Activated naive CD8-positive, alpha-beta T cell treated with anti-CD3 and anti-CD28 coated beads, Interleukin-2, amount 10 ng/mL, durations not matched to agents 7 days and 5 days (primary cell): ENCODE measurements at regions not wholly inside any gene's neighbourhood (a gene's known extent, or its start where the extent isn't known, plus 50 kb on each side); places are given as distances from the start of the nearest gene placed in this dataset.

ENCODE experiments used
- ATAC-seq: fragments of 150-1000 bp; cut with Tn5 transposase; one replicate; pipeline ENCODE4 v1.10.0; 2021; ENCODE audit warnings: low read depth, moderate library complexity
- POLR2A ChIA-PET: fragments of 350-600 bp; sonication (Branson Sonifier 250); formaldehyde crosslinking; loops from one replicate; lab custom pipeline; 2021; ENCODE audit warnings: antibody characterized with exemption; lab: Charles Lee
- DNase-seq: peaks from one replicate; pipeline ENCODE4 v3.0.0; 2021
- H3K27ac Mint-ChIP-seq: one replicate; pipeline ENCODE4 v1.8.0; 2022; ENCODE audit warnings: mild to moderate bottlenecking, mixed read lengths
- H3K27me3 Mint-ChIP-seq: one replicate; pipeline ENCODE4 v1.8.0; 2022; ENCODE audit warnings: mild to moderate bottlenecking, moderate library complexity, mixed read lengths
- H3K36me3 Mint-ChIP-seq: one replicate; pipeline ENCODE4 v1.8.0; 2021; ENCODE audit warnings: mild to moderate bottlenecking, mixed read lengths
- H3K4me1 Mint-ChIP-seq: one replicate; pipeline ENCODE4 v1.8.0; 2021; ENCODE audit warnings: mixed read lengths
- H3K4me3 Mint-ChIP-seq: one replicate; pipeline ENCODE4 v1.8.0; 2022; ENCODE audit warnings: mild to moderate bottlenecking, moderate library complexity, mixed read lengths
- H3K9me3 Mint-ChIP-seq: one replicate; pipeline ENCODE4 v1.8.0; 2021; ENCODE audit warnings: mixed read lengths

DNA sequence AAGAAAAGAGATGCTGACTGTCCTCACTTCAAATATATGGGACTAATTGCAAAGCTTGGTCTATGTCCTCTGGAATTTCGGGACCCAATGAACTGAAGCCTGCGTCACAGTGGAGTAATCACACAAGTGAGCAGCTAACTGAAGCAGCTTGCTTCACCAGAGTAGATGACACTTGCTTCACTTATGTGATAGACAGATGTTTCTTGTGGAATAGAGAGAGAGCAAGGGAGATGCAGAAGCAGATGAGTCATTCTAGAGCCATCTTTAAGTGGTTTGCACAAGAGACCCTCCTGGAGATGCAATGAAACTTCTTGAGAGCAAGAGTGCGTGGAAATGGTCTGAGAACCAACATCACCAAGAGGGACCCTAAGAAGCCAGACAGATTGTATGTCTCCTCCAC, 1537.1 kb upstream of the FLRT2 start:
- H3K4me1 Mint-ChIP-seq, result no peaks in the 10 kb centered on the region
- no peaks in the 10 kb centered on the region for H3K27me3 Mint-ChIP-seq
- no peaks in the 10 kb centered on the region for H3K36me3 Mint-ChIP-seq
- H3K27ac Mint-ChIP-seq, result no peak overlapping the region
- H3K9me3 Mint-ChIP-seq, result peaks cover 5% of the 10 kb centered on the region
- POLR2A ChIA-PET, result no interaction called here
- ATAC-seq (no peak), DNase-seq (no peak)
- no peak overlapping the region for H3K4me3 Mint-ChIP-seq

DNA sequence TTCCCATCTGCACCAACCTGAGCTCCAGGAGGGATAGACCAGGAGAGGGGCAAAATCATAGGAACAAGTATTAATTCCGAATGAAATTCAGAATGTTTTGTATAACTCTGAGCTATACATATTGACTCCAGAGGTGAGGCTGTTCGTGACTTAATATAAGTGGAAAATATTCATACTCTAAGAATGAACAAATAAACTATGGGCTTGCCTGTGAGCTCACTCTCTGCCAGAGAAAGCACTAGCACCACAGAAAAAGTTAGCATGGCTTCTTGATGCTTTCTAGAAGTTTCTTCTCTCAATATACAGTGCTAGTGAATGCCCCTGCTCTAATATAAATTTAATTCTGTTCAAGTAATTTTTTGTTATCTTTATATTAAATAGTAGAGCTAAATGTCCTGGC, 1536.4 kb upstream of the FLRT2 start:
- ATAC-seq, result no peak
- H3K4me1 Mint-ChIP-seq, result no peaks in the 10 kb centered on the region
- H3K36me3 Mint-ChIP-seq, result no peaks in the 10 kb centered on the region
- no peak overlapping the region for H3K4me3 Mint-ChIP-seq
- POLR2A ChIA-PET, result no interaction called here
- no peaks in the 10 kb centered on the region for H3K27me3 Mint-ChIP-seq
- H3K9me3 Mint-ChIP-seq, result peaks cover 5% of the 10 kb centered on the region
- no peak for DNase-seq
- no peak overlapping the region for H3K27ac Mint-ChIP-seq

DNA sequence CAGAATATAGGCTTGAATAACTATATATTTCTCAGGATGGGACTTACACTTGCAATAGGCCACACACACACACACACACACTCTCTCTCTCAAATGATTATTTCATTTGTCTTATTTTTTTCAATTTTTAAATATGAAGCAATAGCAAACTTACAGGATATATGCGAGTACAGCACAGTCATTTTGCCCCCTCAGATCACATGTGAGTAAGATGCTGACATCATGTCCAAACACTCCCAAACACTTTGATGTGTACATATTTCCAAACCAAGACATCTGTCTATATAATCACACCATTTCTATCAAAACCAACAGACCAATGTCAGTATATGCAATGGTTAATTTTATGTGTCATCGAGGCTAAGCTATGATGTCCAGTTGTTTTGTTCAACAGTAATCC, 1535.9 kb upstream of the FLRT2 start:
- peaks cover 5% of the 10 kb centered on the region for H3K9me3 Mint-ChIP-seq
- no peak overlapping the region for H3K27ac Mint-ChIP-seq
- POLR2A ChIA-PET, result no interaction called here
- no peaks in the 10 kb centered on the region for H3K27me3 Mint-ChIP-seq
- DNase-seq (no peak), ATAC-seq (no peak)
- H3K4me1 Mint-ChIP-seq, result no peaks in the 10 kb centered on the region
- no peak overlapping the region for H3K4me3 Mint-ChIP-seq
- no peaks in the 10 kb centered on the region for H3K36me3 Mint-ChIP-seq

DNA sequence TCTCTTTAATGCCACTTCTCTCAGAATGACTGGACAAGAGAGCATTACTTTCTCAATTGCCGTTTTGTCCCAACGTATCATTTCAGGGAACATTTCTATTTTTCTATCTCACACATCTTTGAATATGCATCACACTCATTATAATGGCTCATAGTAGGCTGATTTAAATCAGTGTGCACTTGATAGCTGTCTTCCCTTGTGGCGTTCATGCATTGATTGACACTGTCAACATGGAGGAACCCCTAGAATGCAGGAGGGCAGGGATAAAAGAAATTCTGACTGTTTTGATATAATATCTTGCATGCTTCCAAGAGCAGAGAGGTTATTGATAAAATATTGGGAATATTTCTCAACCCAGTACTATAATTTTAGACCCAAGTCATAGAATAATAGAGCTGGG, 1528.9 kb upstream of the FLRT2 start:
- Mint-ChIP-seq H3K4me1 (no peaks in the 10 kb centered on the region), H3K36me3 (no peaks in the 10 kb centered on the region), H3K9me3 (peaks cover 18% of the 10 kb centered on the region), H3K4me3 (no peak overlapping the region), H3K27ac (no peak overlapping the region), H3K27me3 (no peaks in the 10 kb centered on the region)
- POLR2A ChIA-PET, result no interaction called here
- no peak for DNase-seq
- ATAC-seq, result no peak

DNA sequence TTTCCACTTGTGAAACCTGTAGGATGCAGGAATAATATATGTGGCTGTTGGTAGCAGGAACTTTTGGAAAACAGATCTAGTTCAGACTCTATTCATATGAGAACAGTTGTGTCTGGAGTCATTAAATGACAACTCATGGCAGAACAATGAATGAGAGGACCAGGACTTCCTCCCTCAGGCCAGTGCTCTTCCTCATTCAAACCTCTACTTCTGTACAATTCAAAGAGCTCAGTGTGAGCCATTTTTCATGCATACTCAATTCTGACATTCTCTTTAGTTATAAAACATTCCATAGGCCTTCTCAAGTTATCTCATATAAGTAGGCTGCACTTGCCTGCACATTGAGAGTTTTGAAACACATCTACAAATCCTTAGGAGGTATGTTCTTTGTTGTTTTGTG, 1526.6 kb upstream of the FLRT2 start:
- Mint-ChIP-seq H3K27ac (no peak overlapping the region), H3K27me3 (no peaks in the 10 kb centered on the region)

DNA sequence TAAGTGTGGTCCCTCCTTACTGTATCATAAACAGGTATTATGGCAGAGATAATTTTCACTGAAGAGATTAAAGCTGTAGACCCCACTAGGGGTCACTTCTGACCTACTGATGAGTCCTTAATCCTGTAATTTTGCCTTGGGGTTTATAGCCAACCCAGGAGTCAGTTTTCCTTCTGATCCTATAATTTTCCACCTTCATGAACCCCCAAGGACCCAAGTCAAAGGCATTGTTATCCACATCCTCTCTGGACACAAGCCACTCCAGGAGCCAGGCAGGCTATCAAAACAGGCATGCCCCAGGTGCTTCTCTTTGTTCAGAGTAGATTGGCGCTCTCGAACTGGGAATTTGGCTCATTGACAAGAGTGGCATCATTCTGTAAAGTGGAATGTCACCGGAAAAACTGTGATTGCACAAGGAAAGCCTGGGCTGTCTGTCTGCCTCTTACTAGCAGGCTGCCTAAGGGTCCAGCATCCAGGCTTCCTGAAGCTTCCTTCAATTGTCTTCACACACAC, 1523.2 kb upstream of the FLRT2 start:
- H3K4me1 Mint-ChIP-seq, result no peaks in the 10 kb centered on the region
- no peaks in the 10 kb centered on the region for H3K36me3 Mint-ChIP-seq
- ATAC-seq, result no peak
- H3K27me3 Mint-ChIP-seq, result no peaks in the 10 kb centered on the region
- H3K4me3 Mint-ChIP-seq, result no peak overlapping the region
- peaks cover 13% of the 10 kb centered on the region for H3K9me3 Mint-ChIP-seq
- no peak for DNase-seq
- POLR2A ChIA-PET, result no interaction called here
- no peak overlapping the region for H3K27ac Mint-ChIP-seq

More for the DNA sequence above, 1526.6 kb upstream of the FLRT2 start:
- Mint-ChIP-seq H3K36me3 (no peaks in the 10 kb centered on the region), H3K9me3 (peaks cover 20% of the 10 kb centered on the region), H3K4me1 (no peaks in the 10 kb centered on the region), H3K4me3 (no peak overlapping the region)
- DNase-seq, result no peak
- POLR2A ChIA-PET, result no interaction called here
- ATAC-seq, result no peak

DNA sequence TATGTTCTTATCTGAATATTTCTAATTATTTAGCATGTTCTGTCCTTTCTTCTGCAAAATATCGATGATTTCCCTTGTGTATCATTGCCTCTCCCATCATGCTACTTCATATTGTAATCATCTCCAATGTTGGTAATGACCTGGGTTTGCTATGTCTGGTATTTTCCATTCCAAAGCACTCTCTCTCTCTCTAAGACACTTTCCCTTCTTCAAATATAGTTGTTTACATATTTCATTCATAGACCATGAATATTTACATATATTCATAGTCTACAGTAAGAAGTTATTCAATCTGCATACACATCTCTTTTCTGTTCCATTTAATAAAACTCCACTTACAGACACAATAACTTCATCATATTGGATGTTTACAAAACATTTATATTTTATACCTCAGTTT, 1516.5 kb upstream of the FLRT2 start:
- DNase-seq, result no peak

DNA sequence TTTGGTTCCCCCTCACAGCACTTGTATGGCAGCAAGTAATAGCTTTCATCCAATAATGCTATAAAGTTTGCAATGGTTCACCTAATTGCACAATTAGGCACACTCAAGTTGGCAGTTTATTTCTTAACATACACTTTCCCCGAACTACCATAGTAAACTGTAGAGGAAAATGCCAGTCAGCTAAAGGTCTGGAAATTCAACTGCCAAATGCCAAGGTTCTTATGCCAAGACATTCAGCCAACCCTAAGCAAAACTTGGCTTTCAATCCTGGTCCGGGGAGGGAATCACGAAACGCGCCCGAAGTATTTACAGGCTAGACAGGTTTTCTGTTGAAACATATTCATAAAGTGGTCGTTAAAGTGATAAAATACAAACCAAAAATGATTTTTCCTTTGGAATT, 1512.4 kb upstream of the FLRT2 start:
- Mint-ChIP-seq H3K36me3 (no peaks in the 10 kb centered on the region), H3K4me1 (no peaks in the 10 kb centered on the region), H3K27ac (no peak overlapping the region), H3K4me3 (no peak overlapping the region), H3K27me3 (no peaks in the 10 kb centered on the region), H3K9me3 (peaks cover 5% of the 10 kb centered on the region)
- ATAC-seq (no peak), DNase-seq (no peak)
- POLR2A ChIA-PET, result no interaction called here

More for the DNA sequence above, 1516.5 kb upstream of the FLRT2 start:
- H3K27ac Mint-ChIP-seq, result no peak overlapping the region
- no peaks in the 10 kb centered on the region for H3K27me3 Mint-ChIP-seq
- peaks cover 7% of the 10 kb centered on the region for H3K9me3 Mint-ChIP-seq
- no peak overlapping the region for H3K4me3 Mint-ChIP-seq
- H3K36me3 Mint-ChIP-seq, result no peaks in the 10 kb centered on the region
- POLR2A ChIA-PET, result no interaction called here
- H3K4me1 Mint-ChIP-seq, result no peaks in the 10 kb centered on the region
- ATAC-seq, result no peak

DNA sequence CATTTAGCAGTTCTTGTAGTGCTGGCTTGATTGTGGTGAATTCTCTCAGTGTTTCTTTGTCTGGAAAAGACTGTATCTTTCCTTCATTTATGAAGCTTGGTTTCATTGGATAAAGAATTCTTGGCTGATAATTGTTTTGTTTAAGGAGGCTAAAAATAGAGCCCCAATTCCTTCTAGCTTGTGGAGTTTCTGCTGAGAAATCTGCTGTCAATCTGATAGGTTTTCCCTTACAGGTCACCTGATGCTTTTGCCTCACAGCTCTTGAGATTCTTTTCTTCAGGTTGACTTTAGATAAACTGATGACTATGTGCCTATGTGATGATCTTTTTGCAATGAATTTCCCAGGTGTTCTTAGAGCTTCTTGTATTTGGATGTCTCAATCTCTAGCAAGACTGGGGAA, 1508.5 kb upstream of the FLRT2 start:
- Mint-ChIP-seq H3K4me3 (no peak overlapping the region), H3K9me3 (peaks cover 5% of the 10 kb centered on the region), H3K4me1 (no peaks in the 10 kb centered on the region), H3K27me3 (no peaks in the 10 kb centered on the region), H3K36me3 (no peaks in the 10 kb centered on the region), H3K27ac (no peak overlapping the region)
- POLR2A ChIA-PET, result no interaction called here
- no peak for ATAC-seq
- no peak for DNase-seq

DNA sequence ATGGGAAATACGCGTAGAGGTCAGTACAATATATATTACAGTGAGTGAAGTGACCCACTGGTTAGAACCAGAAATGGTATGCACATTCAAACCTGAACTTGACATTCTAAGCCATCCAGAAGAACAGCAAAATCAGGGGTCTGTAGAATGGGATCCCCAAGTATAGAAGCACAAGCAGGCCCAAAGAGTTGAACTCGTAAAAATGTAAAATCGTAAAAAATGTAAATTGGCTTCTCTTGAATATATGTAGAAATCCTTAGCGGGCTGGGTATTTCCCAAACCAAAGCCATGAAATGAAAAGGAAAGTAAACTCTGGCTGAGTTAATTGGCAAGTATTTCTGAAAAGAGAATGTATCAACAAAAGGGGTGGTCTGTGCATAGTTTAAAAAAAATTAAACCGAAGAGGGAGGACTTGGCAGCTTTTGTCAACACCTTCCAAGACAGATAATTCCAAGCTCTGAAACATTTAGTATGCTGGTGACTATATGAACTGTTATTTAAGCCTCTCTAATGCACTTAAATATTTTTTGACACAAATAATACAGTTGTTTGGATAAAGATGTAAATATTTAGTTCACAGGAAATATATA, 1505.6 kb upstream of the FLRT2 start:
- H3K4me1 Mint-ChIP-seq, result no peaks in the 10 kb centered on the region
- H3K36me3 Mint-ChIP-seq, result no peaks in the 10 kb centered on the region
- no peaks in the 10 kb centered on the region for H3K27me3 Mint-ChIP-seq
- peaks cover 3% of the 10 kb centered on the region for H3K9me3 Mint-ChIP-seq
- no peak for ATAC-seq
- DNase-seq, result no peak
- H3K4me3 Mint-ChIP-seq, result no peak overlapping the region
- POLR2A ChIA-PET, result no interaction called here
- no peak overlapping the region for H3K27ac Mint-ChIP-seq

DNA sequence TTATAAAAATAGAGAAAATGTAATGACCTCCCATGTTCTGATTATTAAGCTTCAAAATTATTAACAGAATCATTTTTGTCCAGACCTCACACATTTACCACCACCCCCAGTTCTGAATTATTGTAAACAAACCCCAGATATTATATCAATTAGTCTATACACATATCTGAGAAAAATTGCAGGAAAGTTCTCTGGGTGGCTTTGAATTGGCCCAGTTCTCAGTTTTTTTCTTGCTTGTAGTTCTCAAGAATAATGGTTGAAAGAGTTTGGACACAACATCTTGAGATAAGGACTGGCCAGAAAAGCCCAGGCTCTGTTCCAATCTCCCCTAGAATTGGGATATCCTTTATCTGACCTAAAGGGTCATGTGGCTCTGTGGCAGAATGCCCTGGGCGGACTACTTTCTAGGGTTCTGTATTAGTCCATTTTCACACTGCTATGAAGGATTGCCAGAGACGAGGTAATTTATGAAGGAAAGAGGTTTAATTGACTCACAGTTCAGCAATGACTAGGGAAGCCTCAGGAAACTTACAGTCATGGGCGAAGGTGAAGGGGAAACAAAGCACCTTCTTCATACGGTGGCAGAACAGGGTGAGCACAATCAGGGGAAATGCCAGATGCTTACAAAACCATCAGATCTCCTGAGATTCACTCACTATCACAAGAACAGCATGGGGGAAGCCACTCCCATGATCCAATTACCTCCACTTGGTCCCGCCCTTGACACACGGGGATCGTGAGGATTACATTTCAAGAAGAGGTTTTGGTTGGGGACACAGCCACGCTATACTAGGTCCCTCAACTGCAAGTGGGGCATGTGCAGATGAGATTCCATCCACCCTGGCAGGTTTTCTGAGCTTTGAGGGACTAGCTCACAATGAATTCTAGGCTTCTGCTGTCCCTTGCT, 1504.6 kb upstream of the FLRT2 start:
- Mint-ChIP-seq H3K4me3 (no peak overlapping the region), H3K27ac (no peak overlapping the region), H3K4me1 (no peaks in the 10 kb centered on the region), H3K27me3 (no peaks in the 10 kb centered on the region), H3K9me3 (peaks cover 3% of the 10 kb centered on the region), H3K36me3 (no peaks in the 10 kb centered on the region)
- DNase-seq (no peak), ATAC-seq (no peak)
- POLR2A ChIA-PET, result no interaction called here

DNA sequence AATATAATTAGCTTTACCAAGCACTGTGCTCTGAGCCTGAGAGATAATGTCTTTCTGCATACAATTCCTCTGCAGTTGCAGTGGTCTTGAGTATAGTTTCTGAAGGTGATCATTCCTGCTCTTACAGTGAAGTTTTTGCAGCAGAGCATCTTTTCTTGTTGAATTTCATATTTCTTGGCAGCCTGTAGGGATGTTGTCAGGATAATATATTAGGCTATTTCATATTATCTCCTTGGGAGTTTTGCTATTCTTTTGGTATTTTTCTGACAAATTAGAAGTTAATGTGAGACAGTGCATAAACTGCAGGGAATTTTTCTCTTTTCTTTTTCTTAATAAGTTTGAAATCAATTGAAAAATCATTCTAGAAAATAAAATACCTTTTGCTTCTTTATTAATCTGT, 1502.6 kb upstream of the FLRT2 start:
- Mint-ChIP-seq H3K27ac (no peak overlapping the region), H3K36me3 (no peaks in the 10 kb centered on the region), H3K4me3 (no peak overlapping the region), H3K4me1 (no peaks in the 10 kb centered on the region), H3K27me3 (no peaks in the 10 kb centered on the region), H3K9me3 (peaks cover 3% of the 10 kb centered on the region)
- POLR2A ChIA-PET, result no interaction called here
- ATAC-seq (no peak), DNase-seq (no peak)

DNA sequence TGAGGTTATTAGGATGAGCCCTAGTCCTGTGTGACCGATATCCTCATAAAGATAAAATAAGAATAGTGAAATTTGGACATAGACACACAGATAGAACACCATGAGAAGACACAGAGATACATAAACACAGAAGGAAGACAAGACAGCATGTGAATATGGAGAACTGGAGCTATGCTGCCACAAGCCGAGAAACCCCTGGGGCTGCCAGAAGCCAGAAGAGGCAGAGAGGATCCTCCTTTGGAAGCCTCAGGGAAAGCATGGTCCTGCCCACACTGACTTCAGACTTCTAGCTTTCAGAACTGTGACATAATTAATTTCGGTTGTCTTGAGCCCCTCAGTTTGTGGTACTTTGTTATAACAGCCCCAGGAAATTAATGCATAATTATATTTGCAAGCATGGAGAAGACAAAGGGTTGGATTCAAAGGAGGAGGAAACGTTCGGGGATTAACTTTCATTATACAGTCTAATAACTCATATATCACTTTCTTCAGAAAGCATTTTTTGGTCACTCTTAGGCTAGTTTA, 1501.8 kb upstream of the FLRT2 start:
- Mint-ChIP-seq H3K27me3 (no peaks in the 10 kb centered on the region), H3K4me3 (no peak overlapping the region), H3K36me3 (no peaks in the 10 kb centered on the region), H3K9me3 (peaks cover 3% of the 10 kb centered on the region), H3K27ac (no peak overlapping the region), H3K4me1 (no peaks in the 10 kb centered on the region)
- POLR2A ChIA-PET, result no interaction called here
- DNase-seq (no peak), ATAC-seq (no peak)

DNA sequence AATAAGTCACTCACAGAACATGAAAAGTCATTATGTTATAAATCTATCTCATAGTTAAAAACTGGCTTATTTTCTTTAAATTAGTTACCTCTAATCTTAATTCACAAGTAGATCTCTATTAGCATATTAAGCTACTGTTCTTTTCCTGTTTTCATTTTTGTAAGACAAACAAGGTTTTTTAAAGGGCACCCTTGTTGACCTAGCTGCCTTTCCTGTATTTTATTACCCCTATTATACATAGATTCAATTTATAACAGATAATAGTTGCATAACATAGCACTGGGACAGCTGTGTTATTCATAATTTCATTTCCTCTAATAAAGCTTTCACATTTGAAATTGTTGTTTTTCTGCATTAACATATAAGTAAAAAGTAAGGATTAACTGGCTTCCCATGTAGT, 1500.7 kb upstream of the FLRT2 start:
- Mint-ChIP-seq H3K36me3 (no peaks in the 10 kb centered on the region), H3K27ac (no peak overlapping the region), H3K4me1 (no peaks in the 10 kb centered on the region), H3K27me3 (no peaks in the 10 kb centered on the region), H3K4me3 (no peak overlapping the region), H3K9me3 (no peaks in the 10 kb centered on the region)
- ATAC-seq (no peak), DNase-seq (no peak)
- POLR2A ChIA-PET, result no interaction called here
